ENCODE measurements at regions not wholly inside any gene's neighbourhood (a gene's known extent, or its start where the extent isn't known, plus 50 kb on each side); places are given as distances from the start of the nearest gene placed in this dataset.

GRCh38 chr3:176633511-176633910 lies 563.8 kb downstream of the TBL1XR1 start:
- Histone ChIP-seq H3K27ac (ENCODE audit: low read depth in 1 of 2, low read length in 2 of 2) (no peak overlapping the region), H3K9me3 (ENCODE audit: control insufficient read depth, low read length) (no peaks in the 10 kb centered on the region), H3K27me3 (ENCODE audit: control insufficient read depth in 1 of 2, insufficient read depth in 2 of 2, low read length in 1 of 2) (no peaks in the 10 kb centered on the region), H3K4me3 (ENCODE audit: low read length in 2 of 2) (no peak overlapping the region), H3K4me1 (ENCODE audit: control insufficient read depth in 1 of 2, insufficient read depth in 2 of 2, low read length in 2 of 2) (no peaks in the 10 kb centered on the region), H3K36me3 (ENCODE audit: control insufficient read depth in 1 of 2, insufficient read depth in 2 of 2, low read length in 1 of 2) (no peaks in the 10 kb centered on the region)
- DNase-seq (no peak), ATAC-seq (ENCODE audit: low FRiP score) (no peak)
- intact Hi-C loops (cut with DNase I): no loop called here
- 65 to 67% methylated on average over 2 of the region's 2 CpGs for WGBS, 2 donors

GRCh38 chr3:176632925-176633324 lies 564.4 kb downstream of the TBL1XR1 start:
- ATAC-seq (ENCODE audit: low FRiP score): no peak
- 92 to 93% methylated on average over 6 of the region's 6 CpGs for WGBS, 2 donors
- H3K4me1 ChIP-seq (ENCODE audit: control insufficient read depth in 1 of 2, insufficient read depth in 2 of 2, low read length in 2 of 2): no peaks in the 10 kb centered on the region
- intact Hi-C loops (cut with DNase I): no loop called here
- no peaks in the 10 kb centered on the region for H3K9me3 ChIP-seq (ENCODE audit: control insufficient read depth, low read length)
- no peak overlapping the region for H3K4me3 ChIP-seq (ENCODE audit: low read length in 2 of 2)
- DNase-seq: no peak
- H3K27ac ChIP-seq (ENCODE audit: low read depth in 1 of 2, low read length in 2 of 2): no peak overlapping the region
- H3K27me3 ChIP-seq (ENCODE audit: control insufficient read depth in 1 of 2, insufficient read depth in 2 of 2, low read length in 1 of 2): no peaks in the 10 kb centered on the region
- no peaks in the 10 kb centered on the region for H3K36me3 ChIP-seq (ENCODE audit: control insufficient read depth in 1 of 2, insufficient read depth in 2 of 2, low read length in 1 of 2)

GRCh38 chr3:176631165-176631564 lies 566.1 kb downstream of the TBL1XR1 start:
- DNase-seq: no peak
- H3K36me3 ChIP-seq (ENCODE audit: control insufficient read depth in 1 of 2, insufficient read depth in 2 of 2, low read length in 1 of 2): no peaks in the 10 kb centered on the region
- no peaks in the 10 kb centered on the region for H3K9me3 ChIP-seq (ENCODE audit: control insufficient read depth, low read length)
- H3K27me3 ChIP-seq (ENCODE audit: control insufficient read depth in 1 of 2, insufficient read depth in 2 of 2, low read length in 1 of 2): no peaks in the 10 kb centered on the region
- 98% methylated on average over 1 of the region's 1 CpG for WGBS, 2 donors
- no peak overlapping the region for H3K4me3 ChIP-seq (ENCODE audit: low read length in 2 of 2)
- no peak for ATAC-seq (ENCODE audit: low FRiP score)
- no peak overlapping the region for H3K27ac ChIP-seq (ENCODE audit: low read depth in 1 of 2, low read length in 2 of 2)
- intact Hi-C loops (cut with DNase I): no loop called here
- H3K4me1 ChIP-seq (ENCODE audit: control insufficient read depth in 1 of 2, insufficient read depth in 2 of 2, low read length in 2 of 2): no peaks in the 10 kb centered on the region

GRCh38 chr3:176628101-176628639 lies 569.1 kb downstream of the TBL1XR1 start:
- H3K4me1 ChIP-seq (ENCODE audit: control insufficient read depth in 1 of 2, insufficient read depth in 2 of 2, low read length in 2 of 2): no peaks in the 10 kb centered on the region
- 90 to 96% methylated on average over 2 of the region's 2 CpGs for WGBS, 2 donors

GRCh38 chr3:176623468-176624150 lies 573.7 kb downstream of the TBL1XR1 start:
- WGBS, 2 donors: 85 to 86% methylated on average over 4 of the region's 4 CpGs
- Histone ChIP-seq H3K4me1 (ENCODE audit: control insufficient read depth in 1 of 2, insufficient read depth in 2 of 2, low read length in 2 of 2) (no peaks in the 10 kb centered on the region), H3K27ac (ENCODE audit: low read depth in 1 of 2, low read length in 2 of 2) (no peak overlapping the region), H3K9me3 (ENCODE audit: control insufficient read depth, low read length) (no peaks in the 10 kb centered on the region), H3K4me3 (ENCODE audit: low read length in 2 of 2) (no peak overlapping the region), H3K27me3 (ENCODE audit: control insufficient read depth in 1 of 2, insufficient read depth in 2 of 2, low read length in 1 of 2) (no peaks in the 10 kb centered on the region), H3K36me3 (ENCODE audit: control insufficient read depth in 1 of 2, insufficient read depth in 2 of 2, low read length in 1 of 2) (no peaks in the 10 kb centered on the region)
- ATAC-seq (ENCODE audit: low FRiP score) (no peak), DNase-seq (no peak)
- intact Hi-C loops (cut with DNase I): no loop called here

More at GRCh38 chr3:176628101-176628639, 569.1 kb downstream of the TBL1XR1 start:
- Histone ChIP-seq H3K27ac (ENCODE audit: low read depth in 1 of 2, low read length in 2 of 2) (no peak overlapping the region), H3K9me3 (ENCODE audit: control insufficient read depth, low read length) (no peaks in the 10 kb centered on the region), H3K4me3 (ENCODE audit: low read length in 2 of 2) (no peak overlapping the region), H3K36me3 (ENCODE audit: control insufficient read depth in 1 of 2, insufficient read depth in 2 of 2, low read length in 1 of 2) (no peaks in the 10 kb centered on the region), H3K27me3 (ENCODE audit: control insufficient read depth in 1 of 2, insufficient read depth in 2 of 2, low read length in 1 of 2) (no peaks in the 10 kb centered on the region)
- no peak for ATAC-seq (ENCODE audit: low FRiP score)
- intact Hi-C loops (cut with DNase I): no loop called here
- DNase-seq: no peak

GRCh38 chr3:176619833-176620232 lies 577.4 kb downstream of the TBL1XR1 start:
- Histone ChIP-seq H3K36me3 (ENCODE audit: control insufficient read depth in 1 of 2, insufficient read depth in 2 of 2, low read length in 1 of 2) (no peaks in the 10 kb centered on the region), H3K27ac (ENCODE audit: low read depth in 1 of 2, low read length in 2 of 2) (no peak overlapping the region)
- 59 to 62% methylated on average over 3 of the region's 3 CpGs for WGBS, 2 donors

DNA sequence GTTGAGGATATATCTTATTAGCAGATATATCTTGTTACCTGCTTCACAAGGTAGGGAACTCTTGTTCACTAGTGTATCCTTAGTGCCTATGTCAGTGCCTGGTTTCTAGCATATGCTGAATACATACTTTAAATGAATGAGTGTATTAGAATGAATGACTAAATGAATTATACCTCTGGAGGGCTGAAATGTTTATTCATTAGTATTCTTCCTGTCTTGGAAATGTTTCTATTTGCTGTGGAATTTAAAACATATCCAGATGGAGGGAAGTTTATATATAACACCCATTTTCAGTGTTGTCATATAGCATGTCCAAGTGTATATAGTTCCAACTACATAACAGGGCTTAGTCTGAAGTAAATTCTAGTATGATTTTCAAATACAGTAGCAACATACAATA lies 581.5 kb downstream of the TBL1XR1 start:
- Histone ChIP-seq H3K36me3 (ENCODE audit: control insufficient read depth in 1 of 2, insufficient read depth in 2 of 2, low read length in 1 of 2) (no peaks in the 10 kb centered on the region), H3K9me3 (ENCODE audit: control insufficient read depth, low read length) (no peaks in the 10 kb centered on the region), H3K4me3 (ENCODE audit: low read length in 2 of 2) (no peak overlapping the region), H3K4me1 (ENCODE audit: control insufficient read depth in 1 of 2, insufficient read depth in 2 of 2, low read length in 2 of 2) (no peaks in the 10 kb centered on the region), H3K27ac (ENCODE audit: low read depth in 1 of 2, low read length in 2 of 2) (no peak overlapping the region), H3K27me3 (ENCODE audit: control insufficient read depth in 1 of 2, insufficient read depth in 2 of 2, low read length in 1 of 2) (no peaks in the 10 kb centered on the region)
- DNase-seq (no peak), ATAC-seq (ENCODE audit: low FRiP score) (no peak)
- intact Hi-C loops (cut with DNase I): no loop called here

More at GRCh38 chr3:176619833-176620232, 577.4 kb downstream of the TBL1XR1 start:
- DNase-seq (no peak), ATAC-seq (ENCODE audit: low FRiP score) (no peak)
- Histone ChIP-seq H3K27me3 (ENCODE audit: control insufficient read depth in 1 of 2, insufficient read depth in 2 of 2, low read length in 1 of 2) (no peaks in the 10 kb centered on the region), H3K4me1 (ENCODE audit: control insufficient read depth in 1 of 2, insufficient read depth in 2 of 2, low read length in 2 of 2) (no peaks in the 10 kb centered on the region), H3K9me3 (ENCODE audit: control insufficient read depth, low read length) (no peaks in the 10 kb centered on the region), H3K4me3 (ENCODE audit: low read length in 2 of 2) (no peak overlapping the region)
- intact Hi-C loops (cut with DNase I): no loop called here

DNA sequence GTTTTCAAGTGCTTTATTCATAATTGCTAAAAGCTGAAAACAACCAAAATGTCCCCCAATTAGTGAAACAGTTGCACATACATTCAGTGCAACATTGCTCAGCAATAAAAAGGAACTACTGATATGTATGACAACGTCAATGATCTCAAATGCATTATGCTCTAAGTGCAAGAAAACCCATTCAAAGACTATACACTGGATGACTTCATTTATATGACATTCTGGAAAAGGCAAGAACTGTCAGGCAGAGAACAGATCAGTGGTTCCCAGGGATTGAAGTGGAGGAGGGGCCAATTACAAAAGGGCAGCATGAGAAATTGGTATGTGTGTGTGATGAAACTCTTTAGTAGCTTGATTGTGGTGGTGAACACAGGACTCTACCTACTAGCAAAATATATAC lies 585.6 kb downstream of the TBL1XR1 start:
- no peak overlapping the region for H3K4me3 ChIP-seq (ENCODE audit: low read length in 2 of 2)
- no peak overlapping the region for H3K27ac ChIP-seq (ENCODE audit: low read depth in 1 of 2, low read length in 2 of 2)
- no peak for DNase-seq
- H3K4me1 ChIP-seq (ENCODE audit: control insufficient read depth in 1 of 2, insufficient read depth in 2 of 2, low read length in 2 of 2): no peaks in the 10 kb centered on the region
- 80 to 81% methylated on average over 1 of the region's 1 CpG for WGBS, 2 donors
- no peaks in the 10 kb centered on the region for H3K36me3 ChIP-seq (ENCODE audit: control insufficient read depth in 1 of 2, insufficient read depth in 2 of 2, low read length in 1 of 2)
- no peak for ATAC-seq (ENCODE audit: low FRiP score)
- H3K9me3 ChIP-seq (ENCODE audit: control insufficient read depth, low read length): no peaks in the 10 kb centered on the region
- intact Hi-C loops (cut with DNase I): no loop called here
- no peaks in the 10 kb centered on the region for H3K27me3 ChIP-seq (ENCODE audit: control insufficient read depth in 1 of 2, insufficient read depth in 2 of 2, low read length in 1 of 2)

GRCh38 chr3:176609361-176609760 lies 587.9 kb downstream of the TBL1XR1 start:
- DNase-seq (no peak), ATAC-seq (ENCODE audit: low FRiP score) (no peak)
- H3K36me3 ChIP-seq (ENCODE audit: control insufficient read depth in 1 of 2, insufficient read depth in 2 of 2, low read length in 1 of 2): no peaks in the 10 kb centered on the region
- no peak overlapping the region for H3K4me3 ChIP-seq (ENCODE audit: low read length in 2 of 2)
- intact Hi-C loops (cut with DNase I): no loop called here
- no peaks in the 10 kb centered on the region for H3K4me1 ChIP-seq (ENCODE audit: control insufficient read depth in 1 of 2, insufficient read depth in 2 of 2, low read length in 2 of 2)
- 91 to 96% methylated on average over 5 of the region's 5 CpGs for WGBS, 2 donors
- H3K27ac ChIP-seq (ENCODE audit: low read depth in 1 of 2, low read length in 2 of 2): no peak overlapping the region
- H3K9me3 ChIP-seq (ENCODE audit: control insufficient read depth, low read length): no peaks in the 10 kb centered on the region
- no peaks in the 10 kb centered on the region for H3K27me3 ChIP-seq (ENCODE audit: control insufficient read depth in 1 of 2, insufficient read depth in 2 of 2, low read length in 1 of 2)

All from aorta (tissue), 5 donors.